ENCODE measurements at regions not wholly inside any gene's neighbourhood (a gene's known extent, or its start where the extent isn't known, plus 50 kb on each side); places are given as distances from the start of the nearest gene placed in this dataset.

GRCh38 chr5:28117691-28118090 lies 1079.3 kb upstream of the CDH9 start:
- Histone ChIP-seq H2BK12ac (ENCODE audit: low read depth, low read length) (no peak overlapping the region), H3K18ac (ENCODE audit: extremely low read depth, low read length) (no peak overlapping the region), H2BK120ac (replicated peaks; ENCODE audit: low read depth, low read length) (no peak overlapping the region), H4K20me1 (replicated peaks in 1 of 2; ENCODE audit: control insufficient read depth in 1 of 2, insufficient read depth in 2 of 2, low read length in 2 of 2) (no peaks in the 10 kb centered on the region), H3K4ac (replicated peaks; ENCODE audit: insufficient read length, low read depth, low read length) (no peak overlapping the region), H3K4me1 (replicated peaks in 1 of 4; ENCODE audit: control insufficient read depth in 3 of 4, insufficient read depth in 4 of 4, low read length in 3 of 4) (no peaks in the 10 kb centered on the region), H3K14ac (ENCODE audit: insufficient read length) (no peak overlapping the region), H3K79me1 (ENCODE audit: low read depth, low read length) (no peaks in the 10 kb centered on the region), H3K27ac (ENCODE audit: low read depth, low read length) (no peak overlapping the region), H2BK20ac (ENCODE audit: low read length) (no peak overlapping the region), H3K23me2 (ENCODE audit: low read depth, low read length) (no peaks in the 10 kb centered on the region), H4K91ac (replicated peaks; ENCODE audit: insufficient read length, low read length) (no peak overlapping the region), H2BK5ac (ENCODE audit: low read depth, low read length) (no peak overlapping the region), H4K8ac (ENCODE audit: extremely low read depth, insufficient read depth, low read length) (no peak overlapping the region), H3K36me3 (ENCODE audit: control insufficient read depth in 2 of 4, insufficient read depth in 4 of 4, low read length in 3 of 4) (no peaks in the 10 kb centered on the region), H3K4me2 (ENCODE audit: insufficient read depth in 1 of 2, low read depth in 2 of 2, low read length in 2 of 2) (no peak overlapping the region), H2AK5ac (ENCODE audit: low read depth, low read length) (no peak overlapping the region), H3K79me2 (ENCODE audit: control insufficient read depth in 1 of 2, insufficient read depth in 2 of 2, low read length in 2 of 2) (no peaks in the 10 kb centered on the region), H4K5ac (ENCODE audit: insufficient read length, low read depth, low read length) (no peak overlapping the region), H3K4me3 (ENCODE audit: extremely low read depth in 1 of 4, insufficient read depth in 2 of 4, low read depth in 3 of 4, low read length in 4 of 4) (no peak overlapping the region), H3K9ac (replicated peaks in 1 of 4; ENCODE audit: extremely low read depth in 1 of 4, low read depth in 3 of 4, low read length in 3 of 4) (no peak overlapping the region), H3K23ac (ENCODE audit: insufficient read length) (no peak overlapping the region), H3K9me3 (ENCODE audit: insufficient read depth in 2 of 2, low read depth in 1 of 2, low read length in 1 of 2) (no peaks in the 10 kb centered on the region), H2BK15ac (ENCODE audit: low read length) (no peak overlapping the region), H2AFZ (ENCODE audit: low read length) (no peak overlapping the region), H3K27me3 (replicated peaks in 1 of 4; ENCODE audit: control insufficient read depth in 3 of 4, extremely low read depth in 1 of 4, insufficient read depth in 3 of 4, low read length in 3 of 4) (no peaks in the 10 kb centered on the region), H3K56ac (replicated peaks; ENCODE audit: insufficient read length, low read depth, low read length) (no peak overlapping the region)
- ChIA-PET CTCF (ENCODE audit: partially characterized antibody) (no interaction called here), POLR2A (ENCODE audit: partially characterized antibody) (no interaction called here)
- TF ChIP-seq FOSL1 (IDR thresholded peaks at IDR 0.05; ENCODE audit: insufficient read depth, low read depth, low read length) (no peak), BRCA1 (IDR thresholded peaks at IDR 0.05; ENCODE audit: low read depth, low read length) (no peak), RFX5 (IDR thresholded peaks at IDR 0.05; ENCODE audit: borderline replicate concordance, low read depth, low read length) (no peak), BACH1 (IDR thresholded peaks at IDR 0.05; ENCODE audit: low read length) (no peak)
- TF ChIP-seq, protein P1, sequence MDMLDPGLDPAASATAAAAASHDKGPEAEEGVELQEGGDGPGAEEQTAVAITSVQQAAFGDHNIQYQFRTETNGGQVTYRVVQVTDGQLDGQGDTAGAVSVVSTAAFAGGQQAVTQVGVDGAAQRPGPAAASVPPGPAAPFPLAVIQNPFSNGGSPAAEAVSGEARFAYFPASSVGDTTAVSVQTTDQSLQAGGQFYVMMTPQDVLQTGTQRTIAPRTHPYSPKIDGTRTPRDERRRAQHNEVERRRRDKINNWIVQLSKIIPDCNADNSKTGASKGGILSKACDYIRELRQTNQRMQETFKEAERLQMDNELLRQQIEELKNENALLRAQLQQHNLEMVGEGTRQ (IDR thresholded peaks at IDR 0.05; ENCODE audit: low read length), result no peak
- DNase-seq (ENCODE audit: low read depth in 1 of 2, low spot score in 2 of 2), result no peak
- no peak for FAIRE-seq

Data from H1 (cell line).